GM10266 (cell line): ENCODE measurements at regions not wholly inside any gene's neighbourhood (a gene's known extent, or its start where the extent isn't known, plus 50 kb on each side); places are given as distances from the start of the nearest gene placed in this dataset.

Experiments used
- DNase-seq: peaks from one replicate; pipeline ENCODE4 v3.0.0; 2012; ENCODE audit errors: extremely low spot score
- CTCF ChIP-seq: IDR thresholded peaks from 2 replicates; pipeline ENCODE4 v1.5.1; 2012; ENCODE audit warnings: mild to moderate bottlenecking, low read depth; ENCODE audit not compliant: control insufficient read depth, insufficient read depth; ENCODE audit errors: missing control alignments

GRCh38 chrX:4173743-4174142 lies 460.3 kb upstream of the PRKX start:
- TF ChIP-seq CTCF, result no peak
- DNase-seq, result no peak

- no peak for DNase-seq
- TF ChIP-seq CTCF, result no peak
Measured at GRCh38 chrX:4151798-4152197, 438.3 kb upstream of the PRKX start.

- no peak for TF ChIP-seq CTCF
- no peak for DNase-seq
Measured at GRCh38 chrX:4150259-4150658, 436.8 kb upstream of the PRKX start.

- no peak for DNase-seq
- no peak for TF ChIP-seq CTCF
Measured at GRCh38 chrX:4129626-4130025, 416.2 kb upstream of the PRKX start.

GRCh38 chrX:4118666-4119530 lies 405.4 kb upstream of the PRKX start:
- DNase-seq, result no peak
- TF ChIP-seq CTCF, result no peak

GRCh38 chrX:4110964-4111363 lies 397.5 kb upstream of the PRKX start:
- no peak for TF ChIP-seq CTCF

GRCh38 chrX:4094926-4095325 lies 381.5 kb upstream of the PRKX start:
- DNase-seq, result no peak
- TF ChIP-seq CTCF, result no peak

More at GRCh38 chrX:4110964-4111363, 397.5 kb upstream of the PRKX start:
- DNase-seq, result no peak
